NCI-H774 (cell line): ENCODE measurements at regions not wholly inside any gene's neighbourhood (a gene's known extent, or its start where the extent isn't known, plus 50 kb on each side); places are given as distances from the start of the nearest gene placed in this dataset.

Source experiments
- DNase-seq: peaks from one replicate; lab custom pipeline; 2025; lab: John Stamatoyannopoulos, UW

- no peak for DNase-seq
These were observed 57.2 kb upstream of the ZDHHC17 start for GRCh38 chr12:76706761-76707160.

DNA sequence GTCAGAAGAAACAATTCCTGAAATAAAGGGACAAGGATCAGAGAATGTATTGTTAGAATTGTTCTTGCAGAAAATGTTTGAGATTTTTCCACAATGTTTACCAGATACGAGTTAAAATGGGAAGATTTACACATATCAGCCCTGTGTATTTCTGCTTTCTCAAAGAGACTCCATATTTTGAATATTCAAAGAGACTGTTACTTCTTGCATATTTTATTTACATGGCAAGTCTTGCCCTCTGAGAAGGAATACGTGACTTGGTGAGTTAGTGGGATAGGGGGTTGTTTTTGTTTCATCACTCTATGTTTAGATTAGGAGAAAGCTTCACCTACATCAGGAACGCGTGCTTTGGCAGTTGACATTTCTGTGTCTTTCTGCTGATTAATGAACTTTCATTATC lies 56.1 kb upstream of the ZDHHC17 start:
- no peak for DNase-seq

- DNase-seq: no peak
These were observed 55.6 kb upstream of the ZDHHC17 start for GRCh38 chr12:76708296-76708695.

DNA sequence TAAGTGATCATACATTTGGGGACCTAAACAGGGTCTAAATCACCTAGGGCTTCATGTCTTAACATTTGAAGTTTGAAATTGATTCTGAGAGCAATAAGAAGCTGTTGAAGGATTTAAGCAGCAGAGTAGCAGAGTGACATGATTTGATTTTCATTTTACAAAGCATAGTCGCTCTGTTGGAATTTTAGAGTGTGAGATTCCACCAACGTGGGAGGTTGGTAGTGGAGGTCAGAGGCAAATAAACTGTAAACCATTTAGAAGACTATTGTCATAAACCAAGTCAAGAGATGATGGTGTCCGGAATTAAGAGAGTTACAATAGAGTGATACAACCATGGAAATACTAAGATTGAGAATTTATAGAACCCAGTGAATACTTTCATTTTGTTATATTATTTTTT lies 52.7 kb upstream of the ZDHHC17 start:
- no peak for DNase-seq

GRCh38 chr12:76713130-76713529 lies 50.8 kb upstream of the ZDHHC17 start:
- no peak for DNase-seq

DNA sequence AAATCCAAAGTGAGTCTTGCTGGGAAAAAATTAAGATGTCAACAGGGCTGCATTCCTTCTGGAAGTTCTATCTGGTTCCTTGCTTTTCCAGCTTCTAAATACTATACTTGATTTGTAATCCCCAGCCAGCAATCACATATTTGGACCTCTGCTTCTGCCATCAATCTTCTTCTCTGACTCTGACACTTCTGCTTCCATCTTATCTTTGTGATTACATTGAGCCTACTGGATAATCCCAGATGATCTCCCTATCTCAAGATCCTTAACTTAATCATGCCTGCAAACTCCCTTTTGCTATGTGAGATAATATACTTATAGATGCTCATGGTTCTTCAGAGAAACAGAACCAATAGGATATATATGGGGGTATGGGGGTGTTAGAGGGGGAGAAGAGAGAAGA lies 49.9 kb upstream of the ZDHHC17 start:
- DNase-seq: no peak
